AG10803 (cell line): ENCODE measurements at regions not wholly inside any gene's neighbourhood (a gene's known extent, or its start where the extent isn't known, plus 50 kb on each side); places are given as distances from the start of the nearest gene placed in this dataset.

ENCODE experiments used
- DNase-seq: peaks from one replicate; pipeline ENCODE4 v3.0.0; 2010; ENCODE audit warnings: low read depth
- H3K4me3 ChIP-seq: 2 replicates; pipeline ENCODE4 v1.5.1; 2011; ENCODE audit warnings: mild to moderate bottlenecking, low read length, control low read depth
- TF ChIP-seq, protein P1 (sequence below): conservative IDR thresholded peaks from 2 replicates; pipeline ENCODE4 v1.5.1; 2011; ENCODE audit warnings: mild to moderate bottlenecking, low read length, control low read depth, inconsistent platforms

DNA sequence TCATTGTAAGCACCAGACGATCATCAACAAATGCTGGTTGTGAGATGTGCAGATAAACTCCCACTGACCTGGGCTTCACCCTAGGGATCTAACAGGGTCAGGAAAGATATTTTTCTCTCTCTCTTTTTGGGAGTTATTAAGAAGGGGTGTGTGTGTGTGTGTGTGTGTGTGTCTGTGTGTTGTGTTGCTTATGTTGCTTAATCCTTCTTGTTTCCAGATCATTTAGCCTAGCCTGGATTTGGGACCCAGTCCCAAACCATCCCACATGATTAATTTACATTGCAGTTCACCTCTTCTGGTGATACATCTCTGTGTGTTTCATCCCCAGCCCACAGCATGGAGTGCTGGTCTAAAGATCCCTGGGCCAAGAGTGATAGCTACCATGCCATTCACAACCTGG, 122.8 kb upstream of the IPO9 start:
- TF ChIP-seq, protein P1, sequence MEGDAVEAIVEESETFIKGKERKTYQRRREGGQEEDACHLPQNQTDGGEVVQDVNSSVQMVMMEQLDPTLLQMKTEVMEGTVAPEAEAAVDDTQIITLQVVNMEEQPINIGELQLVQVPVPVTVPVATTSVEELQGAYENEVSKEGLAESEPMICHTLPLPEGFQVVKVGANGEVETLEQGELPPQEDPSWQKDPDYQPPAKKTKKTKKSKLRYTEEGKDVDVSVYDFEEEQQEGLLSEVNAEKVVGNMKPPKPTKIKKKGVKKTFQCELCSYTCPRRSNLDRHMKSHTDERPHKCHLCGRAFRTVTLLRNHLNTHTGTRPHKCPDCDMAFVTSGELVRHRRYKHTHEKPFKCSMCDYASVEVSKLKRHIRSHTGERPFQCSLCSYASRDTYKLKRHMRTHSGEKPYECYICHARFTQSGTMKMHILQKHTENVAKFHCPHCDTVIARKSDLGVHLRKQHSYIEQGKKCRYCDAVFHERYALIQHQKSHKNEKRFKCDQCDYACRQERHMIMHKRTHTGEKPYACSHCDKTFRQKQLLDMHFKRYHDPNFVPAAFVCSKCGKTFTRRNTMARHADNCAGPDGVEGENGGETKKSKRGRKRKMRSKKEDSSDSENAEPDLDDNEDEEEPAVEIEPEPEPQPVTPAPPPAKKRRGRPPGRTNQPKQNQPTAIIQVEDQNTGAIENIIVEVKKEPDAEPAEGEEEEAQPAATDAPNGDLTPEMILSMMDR, result no peak
- no peak overlapping the region for H3K4me3 ChIP-seq
- peak; percentile 64 for DNase-seq

DNA sequence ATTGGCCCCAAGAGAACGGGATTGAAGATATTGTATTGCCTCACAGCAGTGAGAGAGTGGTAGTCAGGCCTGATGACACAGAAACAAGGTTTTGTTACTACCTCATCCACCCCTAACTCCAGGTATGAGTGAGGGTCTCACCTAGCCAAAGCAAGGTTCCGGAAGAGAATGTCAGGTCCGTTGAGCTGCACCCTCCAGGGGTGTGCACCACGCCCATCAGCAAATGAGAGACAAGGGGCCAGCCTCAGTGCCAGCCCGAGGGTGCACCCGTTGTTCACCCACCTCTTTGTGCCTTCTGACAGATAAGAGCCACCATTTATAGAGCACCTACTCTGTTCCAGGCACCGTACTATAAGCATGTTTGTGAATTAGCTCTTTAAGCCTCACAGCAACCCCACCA, 121.9 kb upstream of the IPO9 start:
- TF ChIP-seq, protein P1, result no peak
- DNase-seq, result no peak
- no peak overlapping the region for H3K4me3 ChIP-seq

DNA sequence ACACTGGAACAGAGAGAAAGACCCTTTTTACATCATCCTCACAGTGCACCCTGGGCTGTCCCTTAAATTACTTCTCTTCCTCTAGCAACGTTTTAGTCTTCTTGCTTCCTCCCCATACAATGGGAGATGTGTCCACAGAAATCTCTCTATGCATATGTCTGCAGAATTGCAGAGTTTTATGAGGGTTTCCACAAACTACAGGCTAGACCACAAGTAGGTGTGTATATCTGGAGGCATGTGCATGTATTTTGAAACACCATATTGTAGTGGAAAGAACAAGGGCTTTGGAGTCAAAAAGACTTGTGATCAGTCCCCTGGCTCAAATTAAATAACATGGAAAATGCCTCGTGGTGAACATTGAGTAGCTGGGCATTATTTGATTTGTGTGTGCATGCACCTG, 121.3 kb upstream of the IPO9 start:
- DNase-seq, result no peak
- TF ChIP-seq, protein P1, result no peak
- no peak overlapping the region for H3K4me3 ChIP-seq

DNA sequence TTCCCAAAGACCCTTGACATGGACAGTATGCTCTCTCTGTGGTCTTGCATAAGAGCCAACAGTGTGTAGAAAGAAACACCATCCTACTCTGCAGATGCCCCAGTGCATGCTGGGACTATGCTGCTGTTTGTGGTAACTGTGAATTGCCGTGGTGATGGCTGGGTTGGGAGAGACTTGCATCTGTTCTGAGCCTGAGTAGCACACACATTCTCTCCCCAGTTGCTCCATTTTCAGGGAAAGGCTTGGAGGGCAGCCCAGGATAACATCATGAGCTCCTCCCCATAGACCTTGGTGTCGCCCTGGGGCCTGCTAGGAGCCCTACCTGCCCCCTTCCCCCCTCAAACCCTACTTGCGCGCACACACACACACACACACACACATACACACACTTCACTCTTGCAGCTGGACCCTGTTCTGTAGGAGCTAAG, 120.9 kb upstream of the IPO9 start:
- no peak overlapping the region for H3K4me3 ChIP-seq
- peak; percentile 96 for DNase-seq
- TF ChIP-seq, protein P1, result no peak

DNA sequence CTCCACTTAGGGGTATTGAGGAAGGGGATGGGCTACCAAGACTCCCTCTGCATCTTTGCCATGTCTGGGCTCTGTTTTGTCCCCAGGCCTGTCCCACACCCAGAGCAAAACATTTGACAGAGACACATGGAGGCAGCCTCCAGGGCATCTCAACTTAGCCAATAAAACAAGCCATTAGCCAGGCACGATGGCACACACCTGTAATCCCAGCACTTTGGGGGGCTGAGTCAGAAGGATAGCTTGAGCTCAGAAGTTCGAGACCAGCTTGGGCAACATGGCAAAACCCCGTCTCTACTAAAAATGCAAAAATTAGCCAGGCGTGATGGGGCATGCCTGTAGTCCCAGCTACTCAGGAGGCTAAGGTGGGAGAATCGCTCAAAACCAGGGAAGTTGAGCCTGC, 120.3 kb upstream of the IPO9 start:
- TF ChIP-seq, protein P1, result no peak
- no peak overlapping the region for H3K4me3 ChIP-seq
- DNase-seq, result no peak

DNA sequence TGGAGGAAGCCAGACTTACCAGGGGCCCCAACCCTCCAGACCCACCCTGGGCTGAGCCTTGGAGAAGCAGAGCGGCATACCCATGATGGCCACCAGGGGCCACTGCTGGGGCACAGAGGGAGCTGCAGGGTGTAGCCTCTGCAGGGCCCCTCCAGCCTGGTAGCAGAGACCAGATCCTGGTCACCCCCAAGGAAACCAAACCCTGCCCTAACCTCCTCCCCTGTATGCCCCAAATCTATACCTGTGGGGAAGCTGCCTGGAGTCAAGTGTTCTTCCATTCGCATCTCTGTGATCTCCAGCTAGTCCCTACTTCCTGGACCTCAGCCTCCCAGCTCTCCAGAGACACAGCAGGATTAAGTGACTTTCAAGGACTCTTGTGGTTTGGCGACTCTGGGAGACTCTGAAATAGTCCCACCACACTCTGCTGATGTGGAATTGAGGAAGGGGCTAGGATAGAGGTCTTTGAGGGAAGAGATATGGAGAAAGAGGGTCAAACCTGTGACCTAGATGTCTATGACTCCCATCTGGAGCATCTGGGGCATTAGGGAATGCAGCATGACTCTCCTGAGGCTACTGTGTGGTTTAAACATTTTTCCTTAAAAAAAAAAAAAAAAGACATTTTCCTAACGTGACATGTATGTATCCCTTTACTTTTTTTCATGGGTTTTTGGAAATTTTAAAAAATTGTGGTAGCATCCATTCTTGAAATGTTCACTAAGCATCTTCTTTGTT, 119.2 kb upstream of the IPO9 start:
- TF ChIP-seq, protein P1, result peak; percentile 94
- H3K4me3 ChIP-seq, result no peak overlapping the region
- DNase-seq, result peak; percentile 79
